K562 (cell line): ENCODE measurements at regions not wholly inside any gene's neighbourhood (a gene's known extent, or its start where the extent isn't known, plus 50 kb on each side); places are given as distances from the start of the nearest gene placed in this dataset.

Experiments
- NFIC ChIP-seq: fragments of 450-650 bp; IDR thresholded peaks from 2 replicates; pipeline ENCODE4 v1.6.1; 2017; ENCODE audit warnings: mild to moderate bottlenecking, inconsistent platforms
- TBL1XR1 ChIP-seq, 2 experiments: IDR thresholded peaks; 2 replicates each; pipeline ENCODE4 v1.6.1; 2012; ENCODE audit warnings: improper control_type of control experiment in 2 of 2, low read length in 2 of 2, mild to moderate bottlenecking in 1 of 2
- ZNF239 ChIP-seq: fragments of 250-450 bp; sonication (Bioruptor Pico); IDR thresholded peaks from 2 replicates; pipeline ENCODE4 v1.4.0; 2020; ENCODE audit warnings: mild to moderate bottlenecking
- TF ChIP-seq, protein P1 (sequence below): fragments of 200-600 bp; sonication (generic); IDR thresholded peaks from one replicate; pipeline ENCODE4 v1.6.1; 2012; ENCODE audit warnings: mild to moderate bottlenecking, low read depth, low read length, inconsistent platforms
- TF ChIP-seq, protein P2 (sequence below): fragments of 250-450 bp; sonication (Bioruptor Pico); IDR thresholded peaks from 2 replicates; pipeline ENCODE4 v1.8.0; 2022; ENCODE audit warnings: inconsistent platforms
- TF ChIP-seq, protein P3 (sequence below), 2 experiments: fragments of 450-650 bp; IDR thresholded peaks; 2 replicates each; pipeline ENCODE4 v1.6.1; 2016; ENCODE audit warnings: mild to moderate bottlenecking in 2 of 2, borderline replicate concordance in 1 of 2, low read depth in 1 of 2, moderate library complexity in 1 of 2

- TF ChIP-seq, protein P1, sequence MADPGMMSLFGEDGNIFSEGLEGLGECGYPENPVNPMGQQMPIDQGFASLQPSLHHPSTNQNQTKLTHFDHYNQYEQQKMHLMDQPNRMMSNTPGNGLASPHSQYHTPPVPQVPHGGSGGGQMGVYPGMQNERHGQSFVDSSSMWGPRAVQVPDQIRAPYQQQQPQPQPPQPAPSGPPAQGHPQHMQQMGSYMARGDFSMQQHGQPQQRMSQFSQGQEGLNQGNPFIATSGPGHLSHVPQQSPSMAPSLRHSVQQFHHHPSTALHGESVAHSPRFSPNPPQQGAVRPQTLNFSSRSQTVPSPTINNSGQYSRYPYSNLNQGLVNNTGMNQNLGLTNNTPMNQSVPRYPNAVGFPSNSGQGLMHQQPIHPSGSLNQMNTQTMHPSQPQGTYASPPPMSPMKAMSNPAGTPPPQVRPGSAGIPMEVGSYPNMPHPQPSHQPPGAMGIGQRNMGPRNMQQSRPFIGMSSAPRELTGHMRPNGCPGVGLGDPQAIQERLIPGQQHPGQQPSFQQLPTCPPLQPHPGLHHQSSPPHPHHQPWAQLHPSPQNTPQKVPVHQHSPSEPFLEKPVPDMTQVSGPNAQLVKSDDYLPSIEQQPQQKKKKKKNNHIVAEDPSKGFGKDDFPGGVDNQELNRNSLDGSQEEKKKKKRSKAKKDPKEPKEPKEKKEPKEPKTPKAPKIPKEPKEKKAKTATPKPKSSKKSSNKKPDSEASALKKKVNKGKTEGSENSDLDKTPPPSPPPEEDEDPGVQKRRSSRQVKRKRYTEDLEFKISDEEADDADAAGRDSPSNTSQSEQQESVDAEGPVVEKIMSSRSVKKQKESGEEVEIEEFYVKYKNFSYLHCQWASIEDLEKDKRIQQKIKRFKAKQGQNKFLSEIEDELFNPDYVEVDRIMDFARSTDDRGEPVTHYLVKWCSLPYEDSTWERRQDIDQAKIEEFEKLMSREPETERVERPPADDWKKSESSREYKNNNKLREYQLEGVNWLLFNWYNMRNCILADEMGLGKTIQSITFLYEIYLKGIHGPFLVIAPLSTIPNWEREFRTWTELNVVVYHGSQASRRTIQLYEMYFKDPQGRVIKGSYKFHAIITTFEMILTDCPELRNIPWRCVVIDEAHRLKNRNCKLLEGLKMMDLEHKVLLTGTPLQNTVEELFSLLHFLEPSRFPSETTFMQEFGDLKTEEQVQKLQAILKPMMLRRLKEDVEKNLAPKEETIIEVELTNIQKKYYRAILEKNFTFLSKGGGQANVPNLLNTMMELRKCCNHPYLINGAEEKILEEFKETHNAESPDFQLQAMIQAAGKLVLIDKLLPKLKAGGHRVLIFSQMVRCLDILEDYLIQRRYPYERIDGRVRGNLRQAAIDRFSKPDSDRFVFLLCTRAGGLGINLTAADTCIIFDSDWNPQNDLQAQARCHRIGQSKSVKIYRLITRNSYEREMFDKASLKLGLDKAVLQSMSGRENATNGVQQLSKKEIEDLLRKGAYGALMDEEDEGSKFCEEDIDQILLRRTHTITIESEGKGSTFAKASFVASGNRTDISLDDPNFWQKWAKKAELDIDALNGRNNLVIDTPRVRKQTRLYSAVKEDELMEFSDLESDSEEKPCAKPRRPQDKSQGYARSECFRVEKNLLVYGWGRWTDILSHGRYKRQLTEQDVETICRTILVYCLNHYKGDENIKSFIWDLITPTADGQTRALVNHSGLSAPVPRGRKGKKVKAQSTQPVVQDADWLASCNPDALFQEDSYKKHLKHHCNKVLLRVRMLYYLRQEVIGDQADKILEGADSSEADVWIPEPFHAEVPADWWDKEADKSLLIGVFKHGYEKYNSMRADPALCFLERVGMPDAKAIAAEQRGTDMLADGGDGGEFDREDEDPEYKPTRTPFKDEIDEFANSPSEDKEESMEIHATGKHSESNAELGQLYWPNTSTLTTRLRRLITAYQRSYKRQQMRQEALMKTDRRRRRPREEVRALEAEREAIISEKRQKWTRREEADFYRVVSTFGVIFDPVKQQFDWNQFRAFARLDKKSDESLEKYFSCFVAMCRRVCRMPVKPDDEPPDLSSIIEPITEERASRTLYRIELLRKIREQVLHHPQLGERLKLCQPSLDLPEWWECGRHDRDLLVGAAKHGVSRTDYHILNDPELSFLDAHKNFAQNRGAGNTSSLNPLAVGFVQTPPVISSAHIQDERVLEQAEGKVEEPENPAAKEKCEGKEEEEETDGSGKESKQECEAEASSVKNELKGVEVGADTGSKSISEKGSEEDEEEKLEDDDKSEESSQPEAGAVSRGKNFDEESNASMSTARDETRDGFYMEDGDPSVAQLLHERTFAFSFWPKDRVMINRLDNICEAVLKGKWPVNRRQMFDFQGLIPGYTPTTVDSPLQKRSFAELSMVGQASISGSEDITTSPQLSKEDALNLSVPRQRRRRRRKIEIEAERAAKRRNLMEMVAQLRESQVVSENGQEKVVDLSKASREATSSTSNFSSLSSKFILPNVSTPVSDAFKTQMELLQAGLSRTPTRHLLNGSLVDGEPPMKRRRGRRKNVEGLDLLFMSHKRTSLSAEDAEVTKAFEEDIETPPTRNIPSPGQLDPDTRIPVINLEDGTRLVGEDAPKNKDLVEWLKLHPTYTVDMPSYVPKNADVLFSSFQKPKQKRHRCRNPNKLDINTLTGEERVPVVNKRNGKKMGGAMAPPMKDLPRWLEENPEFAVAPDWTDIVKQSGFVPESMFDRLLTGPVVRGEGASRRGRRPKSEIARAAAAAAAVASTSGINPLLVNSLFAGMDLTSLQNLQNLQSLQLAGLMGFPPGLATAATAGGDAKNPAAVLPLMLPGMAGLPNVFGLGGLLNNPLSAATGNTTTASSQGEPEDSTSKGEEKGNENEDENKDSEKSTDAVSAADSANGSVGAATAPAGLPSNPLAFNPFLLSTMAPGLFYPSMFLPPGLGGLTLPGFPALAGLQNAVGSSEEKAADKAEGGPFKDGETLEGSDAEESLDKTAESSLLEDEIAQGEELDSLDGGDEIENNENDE, result no peak
- no peak for TF ChIP-seq TBL1XR1 (IDR thresholded peaks at IDR 0.05; ENCODE audit: low read length in 2 of 2)
- TF ChIP-seq, protein P2, sequence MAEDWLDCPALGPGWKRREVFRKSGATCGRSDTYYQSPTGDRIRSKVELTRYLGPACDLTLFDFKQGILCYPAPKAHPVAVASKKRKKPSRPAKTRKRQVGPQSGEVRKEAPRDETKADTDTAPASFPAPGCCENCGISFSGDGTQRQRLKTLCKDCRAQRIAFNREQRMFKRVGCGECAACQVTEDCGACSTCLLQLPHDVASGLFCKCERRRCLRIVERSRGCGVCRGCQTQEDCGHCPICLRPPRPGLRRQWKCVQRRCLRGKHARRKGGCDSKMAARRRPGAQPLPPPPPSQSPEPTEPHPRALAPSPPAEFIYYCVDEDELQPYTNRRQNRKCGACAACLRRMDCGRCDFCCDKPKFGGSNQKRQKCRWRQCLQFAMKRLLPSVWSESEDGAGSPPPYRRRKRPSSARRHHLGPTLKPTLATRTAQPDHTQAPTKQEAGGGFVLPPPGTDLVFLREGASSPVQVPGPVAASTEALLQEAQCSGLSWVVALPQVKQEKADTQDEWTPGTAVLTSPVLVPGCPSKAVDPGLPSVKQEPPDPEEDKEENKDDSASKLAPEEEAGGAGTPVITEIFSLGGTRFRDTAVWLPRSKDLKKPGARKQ (CRISPR knock-in tag), result no peak
- TF ChIP-seq, protein P3, sequence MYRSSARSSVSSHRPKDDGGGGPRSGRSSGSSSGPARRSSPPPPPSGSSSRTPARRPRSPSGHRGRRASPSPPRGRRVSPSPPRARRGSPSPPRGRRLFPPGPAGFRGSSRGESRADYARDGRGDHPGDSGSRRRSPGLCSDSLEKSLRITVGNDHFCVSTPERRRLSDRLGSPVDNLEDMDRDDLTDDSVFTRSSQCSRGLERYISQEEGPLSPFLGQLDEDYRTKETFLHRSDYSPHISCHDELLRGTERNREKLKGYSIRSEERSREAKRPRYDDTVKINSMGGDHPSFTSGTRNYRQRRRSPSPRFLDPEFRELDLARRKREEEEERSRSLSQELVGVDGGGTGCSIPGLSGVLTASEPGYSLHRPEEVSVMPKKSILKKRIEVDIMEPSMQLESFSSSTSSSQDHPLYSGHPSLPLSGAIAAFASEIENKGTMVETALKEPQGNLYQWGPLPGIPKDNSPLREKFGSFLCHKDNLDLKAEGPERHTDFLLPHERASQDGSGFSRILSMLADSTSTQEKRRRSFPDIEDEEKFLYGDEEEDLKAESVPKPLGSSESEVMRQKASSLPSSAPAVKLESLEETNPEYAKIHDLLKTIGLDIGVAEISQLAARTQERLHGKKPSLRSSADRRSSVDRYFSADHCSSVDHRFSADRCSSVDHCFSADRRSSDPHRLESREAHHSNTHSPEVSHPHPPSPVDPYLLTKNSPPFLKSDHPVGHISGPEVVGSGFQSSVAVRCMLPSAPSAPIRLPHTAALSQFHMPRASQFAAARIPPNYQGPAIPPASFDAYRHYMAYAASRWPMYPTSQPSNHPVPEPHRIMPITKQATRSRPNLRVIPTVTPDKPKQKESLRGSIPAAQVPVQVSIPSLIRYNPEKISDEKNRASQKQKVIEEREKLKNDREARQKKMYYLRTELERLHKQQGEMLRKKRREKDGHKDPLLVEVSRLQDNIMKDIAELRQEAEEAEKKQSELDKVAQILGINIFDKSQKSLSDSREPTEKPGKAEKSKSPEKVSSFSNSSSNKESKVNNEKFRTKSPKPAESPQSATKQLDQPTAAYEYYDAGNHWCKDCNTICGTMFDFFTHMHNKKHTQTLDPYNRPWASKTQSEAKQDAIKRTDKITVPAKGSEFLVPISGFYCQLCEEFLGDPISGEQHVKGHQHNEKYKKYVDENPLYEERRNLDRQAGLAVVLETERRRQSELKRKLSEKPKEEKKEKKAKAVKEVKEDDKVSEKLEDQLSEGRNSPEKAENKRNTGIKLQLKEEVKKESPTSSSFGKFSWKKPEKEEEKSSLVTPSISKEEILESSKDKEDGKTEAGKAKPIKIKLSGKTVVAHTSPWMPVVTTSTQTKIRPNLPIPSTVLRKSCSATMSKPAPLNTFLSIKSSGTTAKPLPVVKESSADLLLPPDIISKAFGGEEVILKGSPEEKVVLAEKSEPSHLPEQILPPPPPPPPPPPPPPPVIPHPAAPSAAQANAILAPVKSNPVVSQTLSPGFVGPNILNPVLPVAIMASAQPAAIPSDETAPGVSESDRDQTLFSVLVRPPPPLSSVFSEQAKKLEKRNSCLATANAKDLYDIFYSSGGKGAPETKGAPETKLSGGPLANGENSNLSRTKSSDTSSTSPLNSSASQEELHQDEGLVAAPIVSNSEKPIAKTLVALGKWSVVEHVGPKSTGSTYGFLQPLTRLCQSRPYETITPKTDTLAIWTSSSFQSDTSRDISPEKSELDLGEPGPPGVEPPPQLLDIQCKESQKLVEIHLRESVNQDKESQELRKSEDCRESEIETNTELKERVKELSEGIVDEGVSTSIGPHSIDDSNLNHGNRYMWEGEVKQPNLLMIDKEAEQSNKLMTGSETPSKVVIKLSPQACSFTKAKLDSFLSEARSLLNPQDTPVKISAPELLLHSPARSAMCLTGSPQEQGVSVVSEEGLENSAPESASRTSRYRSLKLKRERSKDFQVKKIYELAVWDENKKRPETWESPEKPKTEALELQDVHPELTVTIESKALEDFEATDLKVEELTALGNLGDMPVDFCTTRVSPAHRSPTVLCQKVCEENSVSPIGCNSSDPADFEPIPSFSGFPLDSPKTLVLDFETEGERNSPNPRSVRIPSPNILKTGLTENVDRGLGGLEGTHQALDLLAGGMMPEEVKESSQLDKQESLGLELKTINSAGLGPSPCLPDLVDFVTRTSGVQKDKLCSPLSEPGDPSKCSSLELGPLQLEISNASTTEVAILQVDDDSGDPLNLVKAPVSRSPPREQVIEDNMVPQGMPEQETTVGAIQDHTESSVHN (IDR thresholded peaks at IDR 0.05; ENCODE audit: borderline replicate concordance in 1 of 2, low read depth in 1 of 2), result no peak
- no peak for TF ChIP-seq NFIC
- no peak for TF ChIP-seq ZNF239 (CRISPR knock-in tag)
Measured at GRCh38 chr6:22204153-22204552, 92.7 kb downstream of the PRL start (continued).
